Prostate gland (tissue), 2 donors: ENCODE measurements at regions not wholly inside any gene's neighbourhood (a gene's known extent, or its start where the extent isn't known, plus 50 kb on each side); places are given as distances from the start of the nearest gene placed in this dataset.

Source experiments
- POLR2A ChIP-seq: fragments of 450-650 bp; IDR thresholded peaks from one replicate; pipeline ENCODE4 v1.6.1; 2016; ENCODE audit warnings: antibody characterized with exemption, mild to moderate bottlenecking
- POLR2AphosphoS5 ChIP-seq: sonication (generic); formaldehyde crosslinking; IDR thresholded peaks from one replicate; pipeline ENCODE4 v1.6.1; 2017; ENCODE audit warnings: antibody characterized with exemption
- TF ChIP-seq, protein P1 (sequence below), 4 experiments: fragments of 200-600 bp in 2 of 4; fragments of 450-650 bp in 2 of 4; sonication (generic) in 2 of 4; IDR thresholded peaks; 1 replicate in 3 of 4; 2 replicates in 1 of 4; pipeline ENCODE4 v1.5.1; 2016 to 2019; ENCODE audit warnings: antibody characterized with exemption in 4 of 4, mild to moderate bottlenecking in 2 of 4, moderate library complexity in 2 of 4

- TF ChIP-seq POLR2A (no peak), POLR2AphosphoS5 (peak; percentile 39)
- TF ChIP-seq, protein P1, sequence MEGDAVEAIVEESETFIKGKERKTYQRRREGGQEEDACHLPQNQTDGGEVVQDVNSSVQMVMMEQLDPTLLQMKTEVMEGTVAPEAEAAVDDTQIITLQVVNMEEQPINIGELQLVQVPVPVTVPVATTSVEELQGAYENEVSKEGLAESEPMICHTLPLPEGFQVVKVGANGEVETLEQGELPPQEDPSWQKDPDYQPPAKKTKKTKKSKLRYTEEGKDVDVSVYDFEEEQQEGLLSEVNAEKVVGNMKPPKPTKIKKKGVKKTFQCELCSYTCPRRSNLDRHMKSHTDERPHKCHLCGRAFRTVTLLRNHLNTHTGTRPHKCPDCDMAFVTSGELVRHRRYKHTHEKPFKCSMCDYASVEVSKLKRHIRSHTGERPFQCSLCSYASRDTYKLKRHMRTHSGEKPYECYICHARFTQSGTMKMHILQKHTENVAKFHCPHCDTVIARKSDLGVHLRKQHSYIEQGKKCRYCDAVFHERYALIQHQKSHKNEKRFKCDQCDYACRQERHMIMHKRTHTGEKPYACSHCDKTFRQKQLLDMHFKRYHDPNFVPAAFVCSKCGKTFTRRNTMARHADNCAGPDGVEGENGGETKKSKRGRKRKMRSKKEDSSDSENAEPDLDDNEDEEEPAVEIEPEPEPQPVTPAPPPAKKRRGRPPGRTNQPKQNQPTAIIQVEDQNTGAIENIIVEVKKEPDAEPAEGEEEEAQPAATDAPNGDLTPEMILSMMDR (IDR thresholded peaks at IDR 0.05) = peak; percentile 70 to 84 (median 78)
Observed at GRCh38 chr1:209354111-209354839, 229.2 kb upstream of the CAMK1G start.
